GM23248 (cell line): ENCODE measurements at regions not wholly inside any gene's neighbourhood (a gene's known extent, or its start where the extent isn't known, plus 50 kb on each side); places are given as distances from the start of the nearest gene placed in this dataset.

Experiments used
- DNase-seq: peaks from one replicate; pipeline ENCODE4 v3.0.0-alpha.2; 2015
- H2AFZ ChIP-seq: fragments of 200-600 bp; sonication (generic); 2 replicates; pipeline ENCODE4 v1.6.1; 2016; ENCODE audit warnings: antibody characterized with exemption
- H3F3A ChIP-seq: fragments of 200-600 bp; sonication (generic); 2 replicates; pipeline ENCODE4 v1.6.1; 2016; ENCODE audit warnings: mild to moderate bottlenecking, antibody characterized with exemption, mixed run types; ENCODE audit not compliant: insufficient read depth
- H3K27ac ChIP-seq: fragments of 200-600 bp; sonication (generic); 2 replicates; pipeline ENCODE4 v1.5.1; 2016; ENCODE audit warnings: mild to moderate bottlenecking
- H3K27me3 ChIP-seq: fragments of 200-600 bp; sonication (generic); replicated peaks from 2 replicates; pipeline ENCODE4 v1.6.1; 2016; ENCODE audit warnings: mild to moderate bottlenecking; ENCODE audit not compliant: insufficient read depth
- H3K36me3 ChIP-seq: fragments of 200-600 bp; sonication (generic); 2 replicates; pipeline ENCODE4 v1.6.1; 2016; ENCODE audit warnings: low read depth, mild to moderate bottlenecking
- H3K4me1 ChIP-seq: fragments of 200-600 bp; sonication (generic); 2 replicates; pipeline ENCODE4 v1.6.1; 2016; ENCODE audit warnings: mild to moderate bottlenecking; ENCODE audit not compliant: insufficient read depth
- H3K4me2 ChIP-seq: fragments of 200-600 bp; sonication (generic); one replicate; pipeline ENCODE4 v1.6.1; 2016; ENCODE audit warnings: mild to moderate bottlenecking; ENCODE audit not compliant: unreplicated experiment
- H3K4me3 ChIP-seq: fragments of 200-600 bp; sonication (generic); 2 replicates; pipeline ENCODE4 v1.5.1; 2016; ENCODE audit warnings: mild to moderate bottlenecking
- H3K79me2 ChIP-seq: fragments of 200-600 bp; sonication (generic); 2 replicates; pipeline ENCODE4 v1.6.1; 2016; ENCODE audit warnings: mild to moderate bottlenecking; ENCODE audit not compliant: insufficient read depth
- H3K9ac ChIP-seq: fragments of 200-600 bp; sonication (generic); 2 replicates; pipeline ENCODE4 v1.6.1; 2016; ENCODE audit warnings: mild to moderate bottlenecking
- H3K9me2 ChIP-seq: fragments of 200-600 bp; sonication (generic); 2 replicates; pipeline ENCODE4 v1.6.1; 2016; ENCODE audit warnings: mixed run types, mild to moderate bottlenecking, moderate library complexity; ENCODE audit not compliant: insufficient read depth
- H3K9me3 ChIP-seq: fragments of 200-600 bp; sonication (generic); one replicate; pipeline ENCODE4 v1.6.1; 2017; ENCODE audit warnings: low read depth
- H4K20me1 ChIP-seq: fragments of 200-600 bp; sonication (generic); 2 replicates; pipeline ENCODE4 v1.6.0; 2016; ENCODE audit not compliant: insufficient read depth
- EZH2 ChIP-seq: fragments of 200-600 bp; sonication (generic); IDR thresholded peaks from 2 replicates; pipeline ENCODE4 v1.6.1; 2018; ENCODE audit warnings: antibody characterized with exemption, mild to moderate bottlenecking; ENCODE audit not compliant: insufficient read depth, poor library complexity, severe bottlenecking
- EZH2phosphoT487 ChIP-seq: fragments of 200-600 bp; sonication (generic); IDR thresholded peaks from 2 replicates; pipeline ENCODE4 v1.6.1; 2018; ENCODE audit warnings: antibody characterized with exemption, moderate library complexity, mild to moderate bottlenecking, low read depth; ENCODE audit not compliant: insufficient read depth
- WGBS, 2 experiments: methylation state at CpG; one replicate each; pipeline ENCODE4 v1.1.6; 2015 to 2017; ENCODE audit warnings: low lambda C conversion rate in 2 of 2, low coverage in 1 of 2; ENCODE audit errors: missing lambda C conversion rate in 2 of 2; 5-methylcytosine and 5-hydroxymethylcytosine counted together
- in situ Hi-C: fragments of 300-500 bp; cut with MboI; formaldehyde crosslinking; loops from 2 replicates; pipeline ENCODE4 v1.15.0; 2020

- Histone ChIP-seq H2AFZ (no peak overlapping the region), H3F3A (no peaks in the 10 kb centered on the region), H3K4me1 (no peaks in the 10 kb centered on the region), H3K9me2 (no peaks in the 10 kb centered on the region), H3K27ac (no peak overlapping the region), H3K27me3 (no peaks in the 10 kb centered on the region), H3K9ac (no peak overlapping the region), H3K9me3 (no peaks in the 10 kb centered on the region), H3K79me2 (no peaks in the 10 kb centered on the region), H3K4me2 (no peak overlapping the region), H4K20me1 (no peaks in the 10 kb centered on the region), H3K36me3 (no peaks in the 10 kb centered on the region), H3K4me3 (no peak overlapping the region)
- DNase-seq: peak; percentile 2
- 65 to 69% methylated on average over 5 of the region's 5 CpGs for WGBS, 2 experiments
- in situ Hi-C loops: no loop called here
- TF ChIP-seq EZH2phosphoT487 (no peak), EZH2 (no peak)
Observed at GRCh38 chr6:19613678-19614077, 223.5 kb upstream of the ID4 start.

- no peak overlapping the region for H3K4me3 ChIP-seq
- H3K4me1 ChIP-seq: no peaks in the 10 kb centered on the region
- DNase-seq: no peak
- H3K27me3 ChIP-seq: no peaks in the 10 kb centered on the region
- no peak overlapping the region for H3K4me2 ChIP-seq
- in situ Hi-C loops: no loop called here
- TF ChIP-seq EZH2 (no peak), EZH2phosphoT487 (no peak)
- H3K9me3 ChIP-seq: no peaks in the 10 kb centered on the region
- no peaks in the 10 kb centered on the region for H4K20me1 ChIP-seq
- no peaks in the 10 kb centered on the region for H3K9me2 ChIP-seq
- H3K79me2 ChIP-seq: no peaks in the 10 kb centered on the region
- no peak overlapping the region for H3K27ac ChIP-seq
- no peak overlapping the region for H3K9ac ChIP-seq
- H3K36me3 ChIP-seq: no peaks in the 10 kb centered on the region
- H3F3A ChIP-seq: no peaks in the 10 kb centered on the region
- no peak overlapping the region for H2AFZ ChIP-seq
Observed at GRCh38 chr6:19616022-19616421, 221.1 kb upstream of the ID4 start.

- no peaks in the 10 kb centered on the region for H3K4me1 ChIP-seq
- no peak for DNase-seq
- H3K9me2 ChIP-seq: no peaks in the 10 kb centered on the region
- no peak overlapping the region for H3K27ac ChIP-seq
- no peaks in the 10 kb centered on the region for H3F3A ChIP-seq
- H2AFZ ChIP-seq: no peak overlapping the region
- TF ChIP-seq EZH2phosphoT487 (no peak), EZH2 (no peak)
- H3K36me3 ChIP-seq: no peaks in the 10 kb centered on the region
- no peaks in the 10 kb centered on the region for H4K20me1 ChIP-seq
- in situ Hi-C loops: no loop called here
- H3K9ac ChIP-seq: no peak overlapping the region
- H3K4me3 ChIP-seq: no peak overlapping the region
- no peaks in the 10 kb centered on the region for H3K27me3 ChIP-seq
- 77 to 82% methylated on average over 5 of the region's 5 CpGs for WGBS, 2 experiments
- H3K79me2 ChIP-seq: no peaks in the 10 kb centered on the region
- H3K4me2 ChIP-seq: no peak overlapping the region
- no peaks in the 10 kb centered on the region for H3K9me3 ChIP-seq
Observed at GRCh38 chr6:19632230-19632629, 204.9 kb upstream of the ID4 start.

GRCh38 chr6:19632786-19633185 lies 204.4 kb upstream of the ID4 start:
- Histone ChIP-seq H3K4me1 (no peaks in the 10 kb centered on the region), H3K27ac (no peak overlapping the region), H3K9me3 (no peaks in the 10 kb centered on the region), H3K79me2 (no peaks in the 10 kb centered on the region), H3K27me3 (no peaks in the 10 kb centered on the region), H3K9me2 (no peaks in the 10 kb centered on the region), H3F3A (no peaks in the 10 kb centered on the region), H3K4me3 (no peak overlapping the region), H4K20me1 (no peaks in the 10 kb centered on the region), H3K9ac (no peak overlapping the region), H3K36me3 (no peaks in the 10 kb centered on the region), H2AFZ (no peak overlapping the region), H3K4me2 (no peak overlapping the region)
- 65 to 68% methylated on average over 3 of the region's 3 CpGs for WGBS, 2 experiments
- TF ChIP-seq EZH2phosphoT487: no peak
- no peak for TF ChIP-seq EZH2
- in situ Hi-C loops: no loop called here
- DNase-seq: no peak

- 89 to 90% methylated on average over 2 of the region's 2 CpGs for WGBS, 2 experiments
- H3K9me3 ChIP-seq: no peaks in the 10 kb centered on the region
- no peaks in the 10 kb centered on the region for H4K20me1 ChIP-seq
- DNase-seq: no peak
- no peaks in the 10 kb centered on the region for H3K27me3 ChIP-seq
- H2AFZ ChIP-seq: no peak overlapping the region
- H3K36me3 ChIP-seq: no peaks in the 10 kb centered on the region
- in situ Hi-C loops: no loop called here
- no peaks in the 10 kb centered on the region for H3F3A ChIP-seq
- no peaks in the 10 kb centered on the region for H3K9me2 ChIP-seq
- H3K4me2 ChIP-seq: no peak overlapping the region
- TF ChIP-seq EZH2 (no peak), EZH2phosphoT487 (no peak)
- no peaks in the 10 kb centered on the region for H3K4me1 ChIP-seq
- no peak overlapping the region for H3K27ac ChIP-seq
- no peak overlapping the region for H3K9ac ChIP-seq
- H3K79me2 ChIP-seq: no peaks in the 10 kb centered on the region
- no peak overlapping the region for H3K4me3 ChIP-seq
Observed at GRCh38 chr6:19635728-19636127, 201.4 kb upstream of the ID4 start.
